ENCODE measurements at regions not wholly inside any gene's neighbourhood (a gene's known extent, or its start where the extent isn't known, plus 50 kb on each side); places are given as distances from the start of the nearest gene placed in this dataset.
A peak's percentile ranks its signal among the peaks of the same experiment; 100 is the strongest.

DNA sequence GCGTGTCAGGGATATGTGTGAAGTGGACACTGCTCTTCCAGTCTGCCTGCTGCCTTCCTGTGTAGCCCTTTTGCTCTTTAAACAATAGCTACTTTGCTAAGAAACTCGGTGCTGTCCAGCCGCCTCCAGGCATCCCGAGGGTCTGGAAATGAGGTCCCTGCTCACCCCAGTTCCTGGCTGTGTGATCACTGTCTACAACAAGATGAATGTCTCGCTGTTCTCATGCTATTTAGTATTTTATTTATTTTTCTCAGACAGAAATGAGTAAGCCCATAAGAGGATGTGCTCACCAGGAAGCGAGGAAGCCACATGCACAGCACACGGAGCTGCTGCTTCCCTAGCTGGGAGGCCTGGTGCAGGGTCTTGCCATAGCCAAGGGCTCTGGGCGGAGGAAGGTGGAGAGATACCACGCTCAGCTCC lies 167.0 kb upstream of the PITRM1 start:
- DNase-seq (ENCODE audit: low read depth), result peak; percentile 10
- TF ChIP-seq, protein P1, sequence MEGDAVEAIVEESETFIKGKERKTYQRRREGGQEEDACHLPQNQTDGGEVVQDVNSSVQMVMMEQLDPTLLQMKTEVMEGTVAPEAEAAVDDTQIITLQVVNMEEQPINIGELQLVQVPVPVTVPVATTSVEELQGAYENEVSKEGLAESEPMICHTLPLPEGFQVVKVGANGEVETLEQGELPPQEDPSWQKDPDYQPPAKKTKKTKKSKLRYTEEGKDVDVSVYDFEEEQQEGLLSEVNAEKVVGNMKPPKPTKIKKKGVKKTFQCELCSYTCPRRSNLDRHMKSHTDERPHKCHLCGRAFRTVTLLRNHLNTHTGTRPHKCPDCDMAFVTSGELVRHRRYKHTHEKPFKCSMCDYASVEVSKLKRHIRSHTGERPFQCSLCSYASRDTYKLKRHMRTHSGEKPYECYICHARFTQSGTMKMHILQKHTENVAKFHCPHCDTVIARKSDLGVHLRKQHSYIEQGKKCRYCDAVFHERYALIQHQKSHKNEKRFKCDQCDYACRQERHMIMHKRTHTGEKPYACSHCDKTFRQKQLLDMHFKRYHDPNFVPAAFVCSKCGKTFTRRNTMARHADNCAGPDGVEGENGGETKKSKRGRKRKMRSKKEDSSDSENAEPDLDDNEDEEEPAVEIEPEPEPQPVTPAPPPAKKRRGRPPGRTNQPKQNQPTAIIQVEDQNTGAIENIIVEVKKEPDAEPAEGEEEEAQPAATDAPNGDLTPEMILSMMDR (IDR thresholded peaks at IDR 0.05; ENCODE audit: control insufficient read depth, insufficient read depth, low read depth, low read length, missing control alignments), result no peak
- H3K4me3 ChIP-seq (ENCODE audit: control insufficient read depth, low read depth, low read length), result no peak overlapping the region

DNA sequence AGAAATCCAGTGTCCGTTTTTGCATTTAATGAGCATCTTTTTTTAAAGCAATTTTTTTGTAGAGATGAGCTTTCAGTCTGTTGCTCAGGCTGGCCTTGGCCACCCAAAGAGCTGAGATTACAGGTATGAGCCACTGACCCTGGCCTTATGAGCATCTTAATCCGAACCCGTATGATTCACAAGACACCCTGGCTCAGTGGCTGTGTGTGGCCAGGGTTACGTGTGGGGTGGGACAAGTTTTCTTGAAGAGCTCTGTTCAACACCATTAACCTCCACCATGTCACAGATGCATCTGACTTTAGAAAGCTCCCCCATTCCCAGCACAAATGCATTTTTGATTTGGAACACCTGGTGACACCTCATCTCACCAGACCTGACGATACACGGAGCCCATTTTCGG lies 166.5 kb upstream of the PITRM1 start:
- DNase-seq (ENCODE audit: low read depth), result no peak
- no peak overlapping the region for H3K4me3 ChIP-seq (ENCODE audit: control insufficient read depth, low read depth, low read length)
- TF ChIP-seq, protein P1 (IDR thresholded peaks at IDR 0.05; ENCODE audit: control insufficient read depth, insufficient read depth, low read depth, low read length, missing control alignments), result no peak

DNA sequence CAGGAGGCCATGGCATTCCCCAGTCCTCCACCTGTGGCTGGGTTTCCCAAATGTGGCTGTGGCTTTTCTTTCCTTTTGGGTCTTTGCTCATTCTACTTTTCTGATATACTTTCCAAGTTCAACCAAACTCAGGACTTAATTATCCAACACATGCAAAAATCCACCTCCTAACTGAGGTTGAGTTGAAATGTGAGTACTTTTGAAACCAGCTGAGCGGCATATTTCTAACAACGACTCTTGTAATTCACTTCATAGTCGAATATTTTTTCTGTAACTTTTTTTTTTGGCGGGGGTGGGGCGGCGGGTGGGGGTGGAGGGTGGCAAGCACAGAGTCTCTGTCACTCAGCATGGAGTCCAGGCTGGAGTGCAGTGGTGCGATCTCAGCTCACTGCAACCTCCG lies 165.2 kb upstream of the PITRM1 start:
- no peak for DNase-seq (ENCODE audit: low read depth)
- H3K4me3 ChIP-seq (ENCODE audit: control insufficient read depth, low read depth, low read length), result no peak overlapping the region
- TF ChIP-seq, protein P1 (IDR thresholded peaks at IDR 0.05; ENCODE audit: control insufficient read depth, insufficient read depth, low read depth, low read length, missing control alignments), result no peak

DNA sequence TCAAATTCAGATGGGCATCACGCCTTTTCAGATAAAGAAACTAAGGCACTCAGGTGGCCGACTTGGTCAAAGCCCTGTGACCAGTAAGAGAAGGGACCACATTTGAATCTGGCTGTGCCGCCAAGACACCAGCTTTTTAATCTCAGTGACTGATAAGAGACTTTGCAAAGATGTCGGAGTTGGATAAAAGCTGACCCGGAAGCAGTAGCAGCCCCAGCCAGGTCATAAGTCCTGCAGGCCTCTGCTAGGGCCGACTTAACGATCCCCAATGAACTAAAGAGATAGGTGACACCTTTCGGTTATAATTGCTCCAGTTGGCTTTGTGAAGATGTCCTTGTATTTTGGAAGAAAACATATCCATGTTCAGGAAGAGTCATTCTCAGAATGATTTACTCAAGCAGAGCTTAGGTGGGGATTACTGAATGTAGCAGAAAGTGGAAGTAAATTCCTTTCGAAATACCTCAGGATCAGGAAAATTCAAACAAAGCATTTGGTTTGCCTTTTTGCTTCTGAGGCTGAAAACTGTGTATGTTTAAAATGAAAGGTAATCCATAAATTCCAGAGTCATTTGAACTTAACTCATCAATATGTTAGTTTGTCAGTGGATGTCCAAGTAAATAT lies 164.2 kb upstream of the PITRM1 start:
- TF ChIP-seq, protein P1 (IDR thresholded peaks at IDR 0.05; ENCODE audit: control insufficient read depth, insufficient read depth, low read depth, low read length, missing control alignments), result no peak
- DNase-seq (ENCODE audit: low read depth), result no peak
- no peak overlapping the region for H3K4me3 ChIP-seq (ENCODE audit: control insufficient read depth, low read depth, low read length)

DNA sequence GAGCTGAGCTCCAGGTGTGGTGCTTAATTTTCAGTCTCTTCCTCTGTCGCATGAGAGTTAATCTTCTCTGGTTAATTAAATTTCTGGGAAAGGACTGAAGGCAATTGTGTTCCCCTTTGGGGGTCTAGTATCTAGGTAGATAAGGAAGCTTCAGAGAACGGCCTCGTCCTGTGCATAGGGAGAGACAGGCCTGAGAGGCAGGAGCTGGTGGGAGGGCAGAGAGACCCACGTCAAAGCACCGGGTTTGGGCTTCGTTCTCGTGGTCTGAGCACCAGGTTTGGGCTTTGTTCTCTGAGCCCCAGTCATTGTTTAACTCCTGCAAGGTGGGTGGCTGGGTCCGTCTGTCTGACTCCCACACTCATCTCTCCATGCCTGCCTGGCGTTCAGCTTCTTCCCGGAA lies 160.8 kb upstream of the PITRM1 start:
- TF ChIP-seq, protein P1 (IDR thresholded peaks at IDR 0.05; ENCODE audit: control insufficient read depth, insufficient read depth, low read depth, low read length, missing control alignments), result no peak
- H3K4me3 ChIP-seq (ENCODE audit: control insufficient read depth, low read depth, low read length), result no peak overlapping the region
- no peak for DNase-seq (ENCODE audit: low read depth)

DNA sequence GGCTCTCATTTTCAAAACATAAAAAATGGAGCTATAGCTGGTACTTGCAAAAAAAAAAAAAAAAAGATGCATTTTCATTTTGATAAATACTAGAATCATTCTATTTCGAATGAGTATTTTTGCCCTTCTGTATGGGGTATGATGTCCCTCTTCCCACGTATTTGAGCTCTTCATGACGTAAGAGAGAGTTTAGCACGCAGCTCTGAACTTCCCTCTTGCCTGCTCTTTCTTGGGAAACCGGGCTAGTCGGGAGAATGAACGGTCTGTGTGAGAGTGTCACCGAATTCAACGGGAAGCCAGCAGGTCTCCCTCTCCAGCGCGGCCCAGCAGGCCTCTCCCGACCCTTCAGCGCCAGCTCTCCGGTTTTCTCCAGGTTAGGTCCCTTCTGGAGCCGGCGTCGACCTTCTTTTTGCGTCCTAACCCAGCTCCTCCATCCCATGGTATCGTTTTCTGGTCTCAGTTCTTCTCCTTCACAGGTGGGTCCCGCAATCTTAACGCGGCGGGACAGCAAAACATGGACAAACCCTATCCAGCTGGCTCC lies 159.2 kb upstream of the PITRM1 start:
- TF ChIP-seq, protein P1 (IDR thresholded peaks at IDR 0.05; ENCODE audit: control insufficient read depth, insufficient read depth, low read depth, low read length, missing control alignments), result no peak

More for the DNA sequence above, 159.2 kb upstream of the PITRM1 start:
- no peak for DNase-seq (ENCODE audit: low read depth)
- H3K4me3 ChIP-seq (ENCODE audit: control insufficient read depth, low read depth, low read length), result no peak overlapping the region
